ENCODE measurements at regions not wholly inside any gene's neighbourhood (a gene's known extent, or its start where the extent isn't known, plus 50 kb on each side); places are given as distances from the start of the nearest gene placed in this dataset.

DNA sequence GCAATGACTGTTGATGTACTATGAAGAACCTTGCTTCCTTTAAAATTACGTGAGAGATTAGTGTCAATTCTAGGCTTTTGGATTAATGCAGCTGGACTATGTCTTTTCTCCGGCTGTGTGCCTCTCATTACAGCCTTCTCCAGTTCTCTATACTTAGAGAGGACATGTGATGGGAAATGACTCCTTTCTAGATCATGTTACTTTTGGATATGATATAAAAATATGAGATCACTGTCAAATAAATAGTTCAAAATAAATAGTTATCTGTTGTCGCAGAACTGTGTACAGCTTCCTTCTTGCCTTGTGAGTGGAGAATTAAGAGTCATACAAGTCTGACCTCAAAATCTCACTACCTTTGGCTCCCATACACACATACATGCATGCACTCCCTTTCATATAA is 592.4 kb downstream of the DIPK2A start:
- no peaks in the 10 kb centered on the region for H3K27me3 ChIP-seq
- no peaks in the 10 kb centered on the region for H3K9me3 ChIP-seq
- no peak overlapping the region for H3K27ac ChIP-seq
- no peak for DNase-seq (ENCODE audit: extremely low spot score in 2 of 2)
- intact Hi-C loops (cut with DNase I) = no loop called here
- H3K36me3 ChIP-seq = no peaks in the 10 kb centered on the region
- no peaks in the 10 kb centered on the region for H3K4me1 ChIP-seq
- TF ChIP-seq POLR2A (IDR thresholded peaks at IDR 0.05) (no peak), POLR2AphosphoS5 (IDR thresholded peaks at IDR 0.05; ENCODE audit: insufficient read depth in 1 of 2, low read depth in 1 of 2) (no peak)
- TF ChIP-seq, protein P1, sequence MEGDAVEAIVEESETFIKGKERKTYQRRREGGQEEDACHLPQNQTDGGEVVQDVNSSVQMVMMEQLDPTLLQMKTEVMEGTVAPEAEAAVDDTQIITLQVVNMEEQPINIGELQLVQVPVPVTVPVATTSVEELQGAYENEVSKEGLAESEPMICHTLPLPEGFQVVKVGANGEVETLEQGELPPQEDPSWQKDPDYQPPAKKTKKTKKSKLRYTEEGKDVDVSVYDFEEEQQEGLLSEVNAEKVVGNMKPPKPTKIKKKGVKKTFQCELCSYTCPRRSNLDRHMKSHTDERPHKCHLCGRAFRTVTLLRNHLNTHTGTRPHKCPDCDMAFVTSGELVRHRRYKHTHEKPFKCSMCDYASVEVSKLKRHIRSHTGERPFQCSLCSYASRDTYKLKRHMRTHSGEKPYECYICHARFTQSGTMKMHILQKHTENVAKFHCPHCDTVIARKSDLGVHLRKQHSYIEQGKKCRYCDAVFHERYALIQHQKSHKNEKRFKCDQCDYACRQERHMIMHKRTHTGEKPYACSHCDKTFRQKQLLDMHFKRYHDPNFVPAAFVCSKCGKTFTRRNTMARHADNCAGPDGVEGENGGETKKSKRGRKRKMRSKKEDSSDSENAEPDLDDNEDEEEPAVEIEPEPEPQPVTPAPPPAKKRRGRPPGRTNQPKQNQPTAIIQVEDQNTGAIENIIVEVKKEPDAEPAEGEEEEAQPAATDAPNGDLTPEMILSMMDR (IDR thresholded peaks at IDR 0.05) = no peak
- H3K4me3 ChIP-seq = no peak overlapping the region

DNA sequence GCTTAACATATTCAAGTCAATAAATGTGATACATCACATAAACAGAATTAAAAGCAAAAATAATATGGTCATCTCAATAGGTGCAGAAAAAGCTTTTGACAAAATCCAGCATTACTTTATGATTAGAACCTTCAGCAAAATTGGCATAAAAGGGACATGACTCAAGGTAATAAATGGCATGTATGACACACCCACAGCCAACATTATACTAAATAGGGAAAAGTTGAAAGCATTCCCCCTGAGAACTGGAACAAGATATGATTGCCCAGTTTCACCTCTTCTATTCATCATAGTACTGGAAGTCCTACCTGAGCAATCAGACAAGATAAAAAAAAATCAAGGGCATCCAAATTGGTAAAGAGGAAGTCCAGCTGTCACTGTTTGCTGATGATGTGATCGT is 594.7 kb downstream of the DIPK2A start:
- Histone ChIP-seq H3K9me3 (no peaks in the 10 kb centered on the region), H3K4me3 (no peak overlapping the region), H3K36me3 (no peaks in the 10 kb centered on the region), H3K4me1 (no peaks in the 10 kb centered on the region), H3K27me3 (no peaks in the 10 kb centered on the region), H3K27ac (no peak overlapping the region)
- intact Hi-C loops (cut with DNase I) = no loop called here
- no peak for DNase-seq (ENCODE audit: extremely low spot score in 2 of 2)
- no peak for TF ChIP-seq POLR2A (IDR thresholded peaks at IDR 0.05)

DNA sequence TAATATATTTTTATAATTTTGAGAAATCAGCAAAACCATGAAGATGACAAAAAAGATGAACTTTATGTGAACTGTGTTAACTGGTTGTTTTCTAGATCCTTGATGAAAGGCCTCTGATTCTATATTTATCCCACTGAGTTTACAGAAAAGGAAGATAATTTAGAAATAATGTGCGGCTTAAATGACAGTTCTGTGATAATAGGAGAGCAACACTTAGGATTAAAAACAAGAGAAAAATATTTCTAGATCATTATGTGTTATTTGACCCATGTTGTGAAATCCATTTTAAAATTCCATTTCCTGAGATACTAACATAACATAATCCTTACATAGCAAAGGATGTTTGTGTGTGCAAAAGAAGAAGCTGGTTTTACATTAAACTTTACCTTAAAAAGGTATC is 598.0 kb downstream of the DIPK2A start:
- H3K4me1 ChIP-seq = no peaks in the 10 kb centered on the region
- H3K4me3 ChIP-seq = no peak overlapping the region
- no peak overlapping the region for H3K27ac ChIP-seq
- intact Hi-C loops (cut with DNase I) = no loop called here
- H3K36me3 ChIP-seq = no peaks in the 10 kb centered on the region
- H3K27me3 ChIP-seq = no peaks in the 10 kb centered on the region
- DNase-seq (ENCODE audit: extremely low spot score in 2 of 2) = no peak
- no peak for TF ChIP-seq POLR2A (IDR thresholded peaks at IDR 0.05)
- no peak for TF ChIP-seq POLR2AphosphoS5 (IDR thresholded peaks at IDR 0.05; ENCODE audit: insufficient read depth in 1 of 2, low read depth in 1 of 2)
- TF ChIP-seq, protein P1 (IDR thresholded peaks at IDR 0.05) = no peak
- no peaks in the 10 kb centered on the region for H3K9me3 ChIP-seq

DNA sequence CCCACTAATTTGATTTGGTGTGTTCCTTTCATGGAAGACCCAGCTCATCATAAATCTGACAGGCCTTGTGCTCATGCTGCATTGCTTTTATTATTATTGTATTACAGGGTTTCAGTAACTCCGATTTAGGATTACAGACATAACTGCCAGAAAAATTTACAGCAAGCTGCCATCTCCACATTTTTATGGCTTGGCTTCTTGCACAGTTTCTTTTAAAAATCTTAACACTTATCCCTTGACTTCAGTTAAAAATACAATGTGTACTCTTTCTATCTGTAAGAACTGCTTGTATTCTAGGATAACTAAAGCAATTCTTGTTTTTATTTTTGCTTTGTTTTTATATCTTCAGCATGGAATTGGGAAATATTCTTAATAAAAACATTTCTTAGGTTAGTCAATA is 612.2 kb downstream of the DIPK2A start:
- Histone ChIP-seq H3K27ac (no peak overlapping the region), H3K4me3 (no peak overlapping the region)
- intact Hi-C loops (cut with DNase I) = no loop called here

DNA sequence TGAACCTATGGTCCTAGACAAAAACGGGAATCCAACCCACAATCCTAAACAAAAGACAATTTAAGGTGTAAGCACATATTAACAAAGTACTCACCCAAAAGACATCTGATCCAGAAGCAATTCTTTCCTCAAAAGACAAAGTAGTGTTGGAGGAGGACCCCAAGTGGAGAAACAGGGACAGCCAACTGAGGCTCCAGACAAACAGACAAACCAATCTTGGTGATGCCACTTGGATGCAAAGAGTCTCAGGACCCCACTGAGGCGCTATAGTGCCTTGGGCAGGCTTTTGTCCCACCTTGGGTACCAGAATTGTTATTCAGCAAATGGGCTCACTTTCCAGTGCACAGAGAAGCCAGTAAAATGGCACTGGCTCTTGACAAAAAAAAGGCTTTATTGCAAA is 613.8 kb downstream of the DIPK2A start:
- intact Hi-C loops (cut with DNase I) = no loop called here
- TF ChIP-seq POLR2AphosphoS5 (IDR thresholded peaks at IDR 0.05; ENCODE audit: insufficient read depth in 1 of 2, low read depth in 1 of 2) (no peak), POLR2A (IDR thresholded peaks at IDR 0.05) (no peak)
- TF ChIP-seq, protein P1 (IDR thresholded peaks at IDR 0.05) = no peak
- Histone ChIP-seq H3K4me3 (no peak overlapping the region), H3K36me3 (no peaks in the 10 kb centered on the region), H3K4me1 (no peaks in the 10 kb centered on the region), H3K27ac (no peak overlapping the region), H3K27me3 (no peaks in the 10 kb centered on the region), H3K9me3 (no peaks in the 10 kb centered on the region)
- DNase-seq (ENCODE audit: extremely low spot score in 2 of 2) = no peak

More for the DNA sequence above, 612.2 kb downstream of the DIPK2A start:
- TF ChIP-seq POLR2A (IDR thresholded peaks at IDR 0.05) (no peak), POLR2AphosphoS5 (IDR thresholded peaks at IDR 0.05; ENCODE audit: insufficient read depth in 1 of 2, low read depth in 1 of 2) (no peak)
- TF ChIP-seq, protein P1 (IDR thresholded peaks at IDR 0.05) = no peak
- Histone ChIP-seq H3K9me3 (no peaks in the 10 kb centered on the region), H3K4me1 (no peaks in the 10 kb centered on the region), H3K36me3 (no peaks in the 10 kb centered on the region), H3K27me3 (no peaks in the 10 kb centered on the region)
- no peak for DNase-seq (ENCODE audit: extremely low spot score in 2 of 2)

DNA sequence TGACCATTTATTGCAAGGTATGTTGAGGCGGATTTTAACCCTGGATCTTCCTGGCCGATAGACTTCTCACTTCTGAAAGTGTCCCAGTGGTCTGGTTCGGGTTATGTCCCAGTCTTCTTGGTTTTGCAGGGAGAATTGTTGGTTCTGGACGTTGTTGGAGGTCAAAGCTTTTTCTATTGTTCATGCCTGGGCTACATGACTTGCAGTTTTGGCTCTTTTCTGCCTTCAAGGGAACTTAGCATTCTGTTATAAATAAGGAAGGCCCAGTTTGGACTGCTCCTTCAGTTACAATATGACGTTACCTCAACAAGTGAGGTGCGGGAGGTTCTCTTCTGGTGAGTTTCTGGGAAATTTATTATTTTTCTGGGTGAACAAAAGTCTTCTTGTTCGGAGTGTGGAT is 614.3 kb downstream of the DIPK2A start:
- Histone ChIP-seq H3K27me3 (no peaks in the 10 kb centered on the region), H3K4me3 (no peak overlapping the region), H3K4me1 (no peaks in the 10 kb centered on the region), H3K36me3 (no peaks in the 10 kb centered on the region), H3K27ac (no peak overlapping the region), H3K9me3 (no peaks in the 10 kb centered on the region)
- intact Hi-C loops (cut with DNase I) = no loop called here
- no peak for DNase-seq (ENCODE audit: extremely low spot score in 2 of 2)
- no peak for TF ChIP-seq POLR2AphosphoS5 (IDR thresholded peaks at IDR 0.05; ENCODE audit: insufficient read depth in 1 of 2, low read depth in 1 of 2)
